PC-9 (cell line): ENCODE measurements at regions not wholly inside any gene's neighbourhood (a gene's known extent, or its start where the extent isn't known, plus 50 kb on each side); places are given as distances from the start of the nearest gene placed in this dataset.

Experiments used
- EZH2 ChIP-seq: fragments of 200-600 bp; sonication (generic); IDR thresholded peaks from 2 replicates; pipeline ENCODE4 v1.8.0; 2017; ENCODE audit warnings: antibody characterized with exemption, low read depth
- TF ChIP-seq, protein P1 (sequence below): fragments of 200-600 bp; sonication (generic); conservative IDR thresholded peaks from 2 replicates; pipeline ENCODE4 v1.6.1; 2017; ENCODE audit warnings: mixed run types, antibody characterized with exemption, mild to moderate bottlenecking, moderate library complexity

DNA sequence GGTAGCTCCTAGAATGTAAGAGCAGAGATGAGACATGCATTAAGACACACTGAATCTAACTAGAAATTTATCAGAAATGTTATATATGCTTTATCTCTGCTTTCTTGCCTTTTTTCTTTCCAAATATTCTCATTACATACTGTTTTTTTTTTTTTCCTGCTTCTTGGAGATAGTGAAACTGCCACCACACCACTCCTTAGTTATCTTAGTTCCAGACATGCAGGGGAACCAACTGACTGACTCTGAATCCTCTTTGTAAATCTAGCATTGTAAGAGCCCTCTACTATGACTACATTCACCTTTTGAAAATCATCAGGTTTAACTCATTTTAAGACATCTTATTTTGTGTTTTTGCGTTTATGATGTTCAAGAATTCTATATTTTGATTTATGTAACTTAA lies 181.3 kb upstream of the ST8SIA4 start:
- TF ChIP-seq, protein P1, sequence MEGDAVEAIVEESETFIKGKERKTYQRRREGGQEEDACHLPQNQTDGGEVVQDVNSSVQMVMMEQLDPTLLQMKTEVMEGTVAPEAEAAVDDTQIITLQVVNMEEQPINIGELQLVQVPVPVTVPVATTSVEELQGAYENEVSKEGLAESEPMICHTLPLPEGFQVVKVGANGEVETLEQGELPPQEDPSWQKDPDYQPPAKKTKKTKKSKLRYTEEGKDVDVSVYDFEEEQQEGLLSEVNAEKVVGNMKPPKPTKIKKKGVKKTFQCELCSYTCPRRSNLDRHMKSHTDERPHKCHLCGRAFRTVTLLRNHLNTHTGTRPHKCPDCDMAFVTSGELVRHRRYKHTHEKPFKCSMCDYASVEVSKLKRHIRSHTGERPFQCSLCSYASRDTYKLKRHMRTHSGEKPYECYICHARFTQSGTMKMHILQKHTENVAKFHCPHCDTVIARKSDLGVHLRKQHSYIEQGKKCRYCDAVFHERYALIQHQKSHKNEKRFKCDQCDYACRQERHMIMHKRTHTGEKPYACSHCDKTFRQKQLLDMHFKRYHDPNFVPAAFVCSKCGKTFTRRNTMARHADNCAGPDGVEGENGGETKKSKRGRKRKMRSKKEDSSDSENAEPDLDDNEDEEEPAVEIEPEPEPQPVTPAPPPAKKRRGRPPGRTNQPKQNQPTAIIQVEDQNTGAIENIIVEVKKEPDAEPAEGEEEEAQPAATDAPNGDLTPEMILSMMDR = no peak
- TF ChIP-seq EZH2 = no peak
